ENCODE measurements at regions not wholly inside any gene's neighbourhood (a gene's known extent, or its start where the extent isn't known, plus 50 kb on each side); places are given as distances from the start of the nearest gene placed in this dataset.

DNA sequence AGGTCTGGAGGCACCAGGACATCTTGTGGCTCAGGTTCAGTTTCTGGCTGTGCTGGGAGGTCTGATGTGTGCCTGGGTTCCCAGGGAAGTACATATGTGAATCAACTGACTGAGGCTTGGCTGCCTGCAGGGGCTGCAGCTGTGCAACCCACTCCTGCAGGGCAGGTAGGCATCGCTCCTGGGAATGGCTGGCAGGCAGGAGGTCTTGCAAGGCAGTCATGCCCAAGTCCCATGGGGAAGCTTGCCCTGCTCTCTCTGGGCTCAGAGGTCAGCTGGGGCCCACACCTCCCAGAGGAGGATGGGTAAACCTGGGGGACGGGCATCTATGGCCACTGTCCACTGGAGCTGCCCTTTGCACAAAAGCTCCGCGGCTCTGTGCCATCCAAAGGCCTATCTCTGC is 1141.8 kb downstream of the SLITRK1 start:
- Histone ChIP-seq H3K36me3 (ENCODE audit: insufficient read depth, low read length) (no peaks in the 10 kb centered on the region), H3K79me2 (ENCODE audit: insufficient read depth, low read depth, low read length) (no peaks in the 10 kb centered on the region), H2AFZ (ENCODE audit: low read length) (no peak overlapping the region), H3K4me1 (ENCODE audit: insufficient read depth, low read length, poor library complexity, severe bottlenecking) (no peaks in the 10 kb centered on the region), H3K9me3 (ENCODE audit: low read length) (peaks cover 4% of the 10 kb centered on the region; the same call in 1 of the 2 replicates), H4K20me1 (ENCODE audit: insufficient read depth, low read length) (no peaks in the 10 kb centered on the region), H3K4me3 (ENCODE audit: low read depth, low read length, poor library complexity, severe bottlenecking) (no peak overlapping the region), H3K27ac (ENCODE audit: low read depth, low read length, poor library complexity, severe bottlenecking) (no peak overlapping the region), H3K4me2 (ENCODE audit: low read length) (no peak overlapping the region), H3K9me2 (ENCODE audit: insufficient read depth, low read length) (no peaks in the 10 kb centered on the region)
- intact Hi-C loops (cut with micrococcal nuclease; ENCODE audit: unreplicated experiment): no loop called here
- POLR2A ChIA-PET: no interaction called here
- TF ChIP-seq EZH2phosphoT487 (IDR thresholded peaks at IDR 0.05; ENCODE audit: borderline replicate concordance, low read depth, low read length): no peak
- TF ChIP-seq, protein P1, sequence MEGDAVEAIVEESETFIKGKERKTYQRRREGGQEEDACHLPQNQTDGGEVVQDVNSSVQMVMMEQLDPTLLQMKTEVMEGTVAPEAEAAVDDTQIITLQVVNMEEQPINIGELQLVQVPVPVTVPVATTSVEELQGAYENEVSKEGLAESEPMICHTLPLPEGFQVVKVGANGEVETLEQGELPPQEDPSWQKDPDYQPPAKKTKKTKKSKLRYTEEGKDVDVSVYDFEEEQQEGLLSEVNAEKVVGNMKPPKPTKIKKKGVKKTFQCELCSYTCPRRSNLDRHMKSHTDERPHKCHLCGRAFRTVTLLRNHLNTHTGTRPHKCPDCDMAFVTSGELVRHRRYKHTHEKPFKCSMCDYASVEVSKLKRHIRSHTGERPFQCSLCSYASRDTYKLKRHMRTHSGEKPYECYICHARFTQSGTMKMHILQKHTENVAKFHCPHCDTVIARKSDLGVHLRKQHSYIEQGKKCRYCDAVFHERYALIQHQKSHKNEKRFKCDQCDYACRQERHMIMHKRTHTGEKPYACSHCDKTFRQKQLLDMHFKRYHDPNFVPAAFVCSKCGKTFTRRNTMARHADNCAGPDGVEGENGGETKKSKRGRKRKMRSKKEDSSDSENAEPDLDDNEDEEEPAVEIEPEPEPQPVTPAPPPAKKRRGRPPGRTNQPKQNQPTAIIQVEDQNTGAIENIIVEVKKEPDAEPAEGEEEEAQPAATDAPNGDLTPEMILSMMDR (conservative IDR thresholded peaks at IDR 0.05; ENCODE audit: low read length): no peak
- no peak for DNase-seq (ENCODE audit: low spot score)
- CTCF ChIA-PET (ENCODE audit: unreplicated experiment): no interaction called here
- BruUV-seq (replicated peaks): no TSS peak

DNA sequence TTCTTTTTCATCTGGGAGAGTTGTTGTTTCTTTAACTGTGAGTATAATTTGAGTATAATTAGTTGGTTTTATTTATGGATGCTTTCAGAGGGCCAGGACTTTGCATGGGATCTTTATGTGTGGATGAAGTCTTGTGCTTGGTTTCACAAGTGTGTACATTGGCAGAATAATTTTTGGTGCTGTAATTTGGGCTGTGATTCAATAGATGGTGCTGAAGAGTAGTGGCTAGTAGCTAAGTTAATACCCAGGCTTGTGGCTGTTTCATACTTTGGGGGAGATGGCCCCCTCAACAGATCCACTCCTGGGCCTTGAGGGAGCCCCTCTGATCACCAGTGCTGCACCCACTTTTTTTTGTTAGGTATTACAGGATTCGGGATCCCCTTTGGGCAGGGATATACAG is 1142.4 kb downstream of the SLITRK1 start:
- H3K9me2 ChIP-seq (ENCODE audit: insufficient read depth, low read length): no peaks in the 10 kb centered on the region
- no TSS peak for BruUV-seq (replicated peaks)
- intact Hi-C loops (cut with micrococcal nuclease; ENCODE audit: unreplicated experiment): no loop called here
- ChIA-PET CTCF (ENCODE audit: unreplicated experiment) (no interaction called here), POLR2A (no interaction called here)
- H3K36me3 ChIP-seq (ENCODE audit: insufficient read depth, low read length): no peaks in the 10 kb centered on the region
- TF ChIP-seq, protein P1 (conservative IDR thresholded peaks at IDR 0.05; ENCODE audit: low read length): no peak
- TF ChIP-seq EZH2phosphoT487 (IDR thresholded peaks at IDR 0.05; ENCODE audit: borderline replicate concordance, low read depth, low read length): no peak
- H3K27ac ChIP-seq (ENCODE audit: low read depth, low read length, poor library complexity, severe bottlenecking): no peak overlapping the region
- no peak overlapping the region for H3K4me3 ChIP-seq (ENCODE audit: low read depth, low read length, poor library complexity, severe bottlenecking)
- no peak for DNase-seq (ENCODE audit: low spot score)
- H3K79me2 ChIP-seq (ENCODE audit: insufficient read depth, low read depth, low read length): no peaks in the 10 kb centered on the region
- no peaks in the 10 kb centered on the region for H3K4me1 ChIP-seq (ENCODE audit: insufficient read depth, low read length, poor library complexity, severe bottlenecking)
- H2AFZ ChIP-seq (ENCODE audit: low read length): no peak overlapping the region
- no peaks in the 10 kb centered on the region for H4K20me1 ChIP-seq (ENCODE audit: insufficient read depth, low read length)
- no peak overlapping the region for H3K4me2 ChIP-seq (ENCODE audit: low read length)
- peaks cover 4% of the 10 kb centered on the region; the same call in 1 of the 2 replicates for H3K9me3 ChIP-seq (ENCODE audit: low read length)

DNA sequence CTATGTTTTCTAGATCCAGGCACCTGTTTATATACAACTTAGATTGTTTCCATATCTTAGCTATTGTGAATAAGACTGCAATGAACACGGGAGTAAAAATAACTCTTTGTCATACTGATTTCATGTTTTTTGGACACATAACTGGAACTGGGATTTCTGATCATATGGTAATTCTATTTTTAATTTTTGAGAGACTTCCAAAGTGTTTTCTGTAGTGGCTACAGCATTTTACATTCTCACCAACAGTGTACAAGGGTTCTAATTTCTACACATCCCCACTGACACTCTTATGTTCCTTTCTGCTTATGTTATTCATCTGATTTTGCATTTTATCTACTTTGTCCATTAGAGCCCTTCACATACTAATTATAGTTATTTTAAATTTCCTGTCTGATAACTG is 1152.9 kb downstream of the SLITRK1 start:
- H2AFZ ChIP-seq (ENCODE audit: low read length): no peak overlapping the region
- no peak overlapping the region for H3K27ac ChIP-seq (ENCODE audit: low read depth, low read length, poor library complexity, severe bottlenecking)
- POLR2A ChIA-PET: no interaction called here
- DNase-seq (ENCODE audit: low spot score): no peak
- H3K4me2 ChIP-seq (ENCODE audit: low read length): no peak overlapping the region
- no peaks in the 10 kb centered on the region for H3K79me2 ChIP-seq (ENCODE audit: insufficient read depth, low read depth, low read length)
- H4K20me1 ChIP-seq (ENCODE audit: insufficient read depth, low read length): no peaks in the 10 kb centered on the region
- H3K9me3 ChIP-seq (ENCODE audit: low read length): no peaks in the 10 kb centered on the region; the same call in 1 of the 2 replicates
- CTCF ChIA-PET (ENCODE audit: unreplicated experiment): no interaction called here
- no peaks in the 10 kb centered on the region for H3K4me1 ChIP-seq (ENCODE audit: insufficient read depth, low read length, poor library complexity, severe bottlenecking)
- H3K4me3 ChIP-seq (ENCODE audit: low read depth, low read length, poor library complexity, severe bottlenecking): no peak overlapping the region
- no peak for TF ChIP-seq EZH2phosphoT487 (IDR thresholded peaks at IDR 0.05; ENCODE audit: borderline replicate concordance, low read depth, low read length)
- TF ChIP-seq, protein P1 (conservative IDR thresholded peaks at IDR 0.05; ENCODE audit: low read length): no peak
- H3K36me3 ChIP-seq (ENCODE audit: insufficient read depth, low read length): no peaks in the 10 kb centered on the region
- intact Hi-C loops (cut with micrococcal nuclease; ENCODE audit: unreplicated experiment): no loop called here
- BruUV-seq (replicated peaks): no TSS peak
- no peaks in the 10 kb centered on the region for H3K9me2 ChIP-seq (ENCODE audit: insufficient read depth, low read length)
